ENCODE measurements at regions not wholly inside any gene's neighbourhood (a gene's known extent, or its start where the extent isn't known, plus 50 kb on each side); places are given as distances from the start of the nearest gene placed in this dataset.

GRCh38 chr15:66855041-66855440 is 153.0 kb downstream of the SMAD6 start:
- Histone ChIP-seq H3K4me3 (no peak overlapping the region), H3K9me3 (no peaks in the 10 kb centered on the region), H3K36me3 (replicated peaks in 1 of 2; ENCODE audit: insufficient read depth in 1 of 2, low read depth in 2 of 2) (no peaks in the 10 kb centered on the region), H3K27ac (no peak overlapping the region), H3K4me1 (peaks cover 17% of the 10 kb centered on the region), H3K27me3 (no peaks in the 10 kb centered on the region)
- ATAC-seq, result no peak
- TF ChIP-seq, protein P1, sequence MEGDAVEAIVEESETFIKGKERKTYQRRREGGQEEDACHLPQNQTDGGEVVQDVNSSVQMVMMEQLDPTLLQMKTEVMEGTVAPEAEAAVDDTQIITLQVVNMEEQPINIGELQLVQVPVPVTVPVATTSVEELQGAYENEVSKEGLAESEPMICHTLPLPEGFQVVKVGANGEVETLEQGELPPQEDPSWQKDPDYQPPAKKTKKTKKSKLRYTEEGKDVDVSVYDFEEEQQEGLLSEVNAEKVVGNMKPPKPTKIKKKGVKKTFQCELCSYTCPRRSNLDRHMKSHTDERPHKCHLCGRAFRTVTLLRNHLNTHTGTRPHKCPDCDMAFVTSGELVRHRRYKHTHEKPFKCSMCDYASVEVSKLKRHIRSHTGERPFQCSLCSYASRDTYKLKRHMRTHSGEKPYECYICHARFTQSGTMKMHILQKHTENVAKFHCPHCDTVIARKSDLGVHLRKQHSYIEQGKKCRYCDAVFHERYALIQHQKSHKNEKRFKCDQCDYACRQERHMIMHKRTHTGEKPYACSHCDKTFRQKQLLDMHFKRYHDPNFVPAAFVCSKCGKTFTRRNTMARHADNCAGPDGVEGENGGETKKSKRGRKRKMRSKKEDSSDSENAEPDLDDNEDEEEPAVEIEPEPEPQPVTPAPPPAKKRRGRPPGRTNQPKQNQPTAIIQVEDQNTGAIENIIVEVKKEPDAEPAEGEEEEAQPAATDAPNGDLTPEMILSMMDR (IDR thresholded peaks at IDR 0.05), result no peak
- TF ChIP-seq POLR2A (IDR thresholded peaks at IDR 0.05), result no peak
- no peak for DNase-seq
- intact Hi-C loops (cut with DNase I), result no loop called here
- WGBS, 2 donors, result 16 to 30% methylated on average over 1 of the region's 1 CpG

- Histone ChIP-seq H3K36me3 (replicated peaks in 1 of 2; ENCODE audit: insufficient read depth in 1 of 2, low read depth in 2 of 2) (no peaks in the 10 kb centered on the region), H3K27me3 (no peaks in the 10 kb centered on the region), H3K4me3 (no peak overlapping the region), H3K9me3 (no peaks in the 10 kb centered on the region), H3K27ac (no peak overlapping the region), H3K4me1 (peaks cover 4% of the 10 kb centered on the region)
- intact Hi-C loops (cut with DNase I), result no loop called here
- TF ChIP-seq, protein P1 (IDR thresholded peaks at IDR 0.05), result no peak
- TF ChIP-seq POLR2A (IDR thresholded peaks at IDR 0.05), result no peak
- DNase-seq, result peak in 1 of 4 donors; percentile 5
- no peak for ATAC-seq
These were observed 155.7 kb downstream of the SMAD6 start for GRCh38 chr15:66857694-66858093.

DNA sequence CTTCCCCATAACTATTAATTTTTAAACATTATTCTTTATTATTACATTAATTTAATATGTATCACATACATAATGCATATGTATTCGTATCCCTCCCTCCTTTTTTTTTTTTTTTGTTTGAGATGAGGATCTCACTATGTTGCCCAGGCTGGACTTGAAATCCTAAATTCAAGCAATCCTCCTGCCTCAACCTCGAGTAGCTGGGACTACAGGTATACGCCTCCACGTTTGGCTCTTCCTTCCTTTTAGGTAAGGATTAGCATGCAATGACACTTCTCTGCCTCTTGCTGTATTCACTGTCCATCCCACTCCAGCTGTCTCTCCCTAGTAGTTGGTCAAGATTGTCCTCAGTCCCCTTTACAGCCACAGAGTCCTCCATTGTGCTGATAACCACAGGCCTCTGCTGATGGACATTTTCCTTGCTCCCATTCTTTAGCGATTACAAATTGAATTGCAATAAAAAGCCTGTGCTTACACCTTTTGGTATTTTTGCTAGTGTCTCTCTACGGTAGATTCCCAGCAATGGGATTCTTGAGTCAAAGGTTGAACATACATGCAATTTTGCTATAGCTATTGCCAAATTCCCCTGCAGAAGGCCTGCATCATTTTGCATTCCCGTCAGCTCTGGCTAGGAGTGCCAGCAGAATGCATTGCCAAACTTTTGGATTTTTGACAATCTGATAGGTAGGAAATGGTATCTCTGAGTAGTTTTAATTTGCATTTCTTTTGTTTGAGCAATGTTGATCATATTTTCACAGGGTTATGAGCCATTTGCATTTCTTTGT is 156.6 kb downstream of the SMAD6 start:
- no peak for TF ChIP-seq POLR2A (IDR thresholded peaks at IDR 0.05)
- TF ChIP-seq, protein P1 (IDR thresholded peaks at IDR 0.05), result no peak
- no peaks in the 10 kb centered on the region for H3K9me3 ChIP-seq
- H3K4me1 ChIP-seq, result no peaks in the 10 kb centered on the region
- no peaks in the 10 kb centered on the region for H3K36me3 ChIP-seq (replicated peaks in 1 of 2; ENCODE audit: insufficient read depth in 1 of 2, low read depth in 2 of 2)
- intact Hi-C loops (cut with DNase I), result no loop called here
- no peak overlapping the region for H3K4me3 ChIP-seq
- ATAC-seq (no peak), DNase-seq (no peak)
- H3K27me3 ChIP-seq, result no peaks in the 10 kb centered on the region
- 68 to 76% methylated on average over 7 of the region's 7 CpGs for WGBS, 2 donors
- H3K27ac ChIP-seq, result no peak overlapping the region

- TF ChIP-seq, protein P1 (IDR thresholded peaks at IDR 0.05), result no peak
- no peak for TF ChIP-seq POLR2A (IDR thresholded peaks at IDR 0.05)
- Histone ChIP-seq H3K27ac (no peak overlapping the region), H3K27me3 (no peaks in the 10 kb centered on the region), H3K4me1 (no peaks in the 10 kb centered on the region), H3K36me3 (replicated peaks in 1 of 2; ENCODE audit: insufficient read depth in 1 of 2, low read depth in 2 of 2) (no peaks in the 10 kb centered on the region), H3K4me3 (no peak overlapping the region), H3K9me3 (no peaks in the 10 kb centered on the region)
- intact Hi-C loops (cut with DNase I), result loop anchor here (5.0 kb wide), 1 partner anchor 257 kb away; no protein-coding TSS in a partner anchor
- ATAC-seq (no peak), DNase-seq (no peak)
- WGBS, 2 donors, result 81 to 89% methylated on average over 8 of the region's 8 CpGs
These were observed 157.7 kb downstream of the SMAD6 start for GRCh38 chr15:66859688-66860253.

Data from body of pancreas (tissue), 4 donors.